GM23248 (cell line): ENCODE measurements at regions not wholly inside any gene's neighbourhood (a gene's known extent, or its start where the extent isn't known, plus 50 kb on each side); places are given as distances from the start of the nearest gene placed in this dataset.

Experiments used
- EZH2 ChIP-seq: fragments of 200-600 bp; sonication (generic); IDR thresholded peaks from 2 replicates; pipeline ENCODE4 v1.6.1; 2018; ENCODE audit warnings: antibody characterized with exemption, mild to moderate bottlenecking; ENCODE audit not compliant: insufficient read depth, poor library complexity, severe bottlenecking
- EZH2phosphoT487 ChIP-seq: fragments of 200-600 bp; sonication (generic); IDR thresholded peaks from 2 replicates; pipeline ENCODE4 v1.6.1; 2018; ENCODE audit warnings: antibody characterized with exemption, moderate library complexity, mild to moderate bottlenecking, low read depth; ENCODE audit not compliant: insufficient read depth

DNA sequence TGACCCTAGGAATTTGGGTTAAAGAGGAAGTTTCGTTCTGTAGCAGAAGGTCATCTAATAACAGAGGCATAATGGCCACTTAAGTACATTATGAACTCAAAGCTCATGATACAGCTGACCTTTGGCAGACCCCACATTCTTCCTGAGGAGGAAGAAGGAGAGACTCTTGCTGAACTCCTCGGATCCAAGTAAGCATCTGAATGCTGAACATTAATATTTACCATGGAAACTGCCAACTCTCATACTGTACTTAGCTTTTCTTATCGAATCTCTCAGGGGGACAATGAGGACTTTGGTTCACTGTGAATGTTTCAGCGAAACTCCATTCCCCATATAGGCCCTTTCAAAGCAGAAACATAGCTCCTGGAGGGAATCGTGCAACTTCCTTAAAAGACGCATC is 781.4 kb upstream of the GYPC start:
- TF ChIP-seq EZH2 = no peak
- no peak for TF ChIP-seq EZH2phosphoT487
